Suprapubic skin (tissue), 3 donors: ENCODE measurements at regions not wholly inside any gene's neighbourhood (a gene's known extent, or its start where the extent isn't known, plus 50 kb on each side); places are given as distances from the start of the nearest gene placed in this dataset.

Source experiments
- EP300 ChIP-seq: sonication (generic); formaldehyde crosslinking; IDR thresholded peaks from one replicate; pipeline ENCODE4 v1.6.1; 2017; ENCODE audit warnings: antibody characterized with exemption
- POLR2A ChIP-seq, 2 donors: fragments of 450-650 bp; IDR thresholded peaks; one replicate each; pipeline ENCODE4 v1.6.1; 2017; ENCODE audit warnings: antibody characterized with exemption in 2 of 2, mild to moderate bottlenecking in 2 of 2, moderate library complexity in 2 of 2
- TF ChIP-seq, protein P1 (sequence below), 2 donors: fragments of 200-600 bp in 1 of 2; fragments of 450-650 bp in 1 of 2; sonication (generic) in 1 of 2; IDR thresholded peaks; one replicate each; pipeline ENCODE4 v1.5.1; 2016 to 2019; ENCODE audit warnings: antibody characterized with exemption in 2 of 2, mild to moderate bottlenecking in 1 of 2, moderate library complexity in 1 of 2

DNA sequence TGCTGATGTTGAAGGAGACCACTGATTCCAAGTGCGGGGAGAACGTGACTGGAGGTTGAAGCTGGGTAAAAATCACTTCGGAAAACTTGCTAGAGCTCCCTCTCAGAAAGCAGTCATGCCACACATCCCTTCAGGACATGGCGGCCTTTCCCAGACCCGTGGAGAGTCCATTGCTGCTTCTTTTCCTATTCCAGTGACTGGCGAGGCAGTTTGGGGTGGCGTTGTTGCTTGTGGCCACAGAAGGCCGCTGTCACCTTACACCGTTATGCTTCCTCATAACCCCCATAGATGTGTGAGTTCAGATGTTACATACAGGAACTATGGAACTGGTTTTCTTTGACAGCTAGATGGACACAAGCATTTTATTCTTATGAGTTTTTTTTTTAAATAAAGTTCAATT lies 235.6 kb upstream of the POM121L12 start:
- TF ChIP-seq, protein P1, sequence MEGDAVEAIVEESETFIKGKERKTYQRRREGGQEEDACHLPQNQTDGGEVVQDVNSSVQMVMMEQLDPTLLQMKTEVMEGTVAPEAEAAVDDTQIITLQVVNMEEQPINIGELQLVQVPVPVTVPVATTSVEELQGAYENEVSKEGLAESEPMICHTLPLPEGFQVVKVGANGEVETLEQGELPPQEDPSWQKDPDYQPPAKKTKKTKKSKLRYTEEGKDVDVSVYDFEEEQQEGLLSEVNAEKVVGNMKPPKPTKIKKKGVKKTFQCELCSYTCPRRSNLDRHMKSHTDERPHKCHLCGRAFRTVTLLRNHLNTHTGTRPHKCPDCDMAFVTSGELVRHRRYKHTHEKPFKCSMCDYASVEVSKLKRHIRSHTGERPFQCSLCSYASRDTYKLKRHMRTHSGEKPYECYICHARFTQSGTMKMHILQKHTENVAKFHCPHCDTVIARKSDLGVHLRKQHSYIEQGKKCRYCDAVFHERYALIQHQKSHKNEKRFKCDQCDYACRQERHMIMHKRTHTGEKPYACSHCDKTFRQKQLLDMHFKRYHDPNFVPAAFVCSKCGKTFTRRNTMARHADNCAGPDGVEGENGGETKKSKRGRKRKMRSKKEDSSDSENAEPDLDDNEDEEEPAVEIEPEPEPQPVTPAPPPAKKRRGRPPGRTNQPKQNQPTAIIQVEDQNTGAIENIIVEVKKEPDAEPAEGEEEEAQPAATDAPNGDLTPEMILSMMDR (IDR thresholded peaks at IDR 0.05): no peak
- TF ChIP-seq POLR2A (IDR thresholded peaks at IDR 0.05) (no peak), EP300 (no peak)
